RKO (cell line): ENCODE measurements at regions not wholly inside any gene's neighbourhood (a gene's known extent, or its start where the extent isn't known, plus 50 kb on each side); places are given as distances from the start of the nearest gene placed in this dataset.
A peak's percentile ranks its signal among the peaks of the same experiment; 100 is the strongest.

Experiments used
- DNase-seq: peaks from one replicate; pipeline ENCODE4 v3.0.0-alpha.2; 2016; ENCODE audit warnings: low spot score

- DNase-seq = no peak
Measured at GRCh38 chr12:62130834-62131552, 129.2 kb upstream of the USP15 start.

GRCh38 chr12:62133440-62133839, 126.8 kb upstream of the USP15 start:
- DNase-seq = no peak

- no peak for DNase-seq
Measured at GRCh38 chr12:62135553-62136200, 124.5 kb upstream of the USP15 start.

- DNase-seq = no peak
Measured at GRCh38 chr12:62136496-62136895, 123.7 kb upstream of the USP15 start.

GRCh38 chr12:62138527-62138926, 121.7 kb upstream of the USP15 start:
- no peak for DNase-seq

- DNase-seq = no peak
Measured at GRCh38 chr12:62146318-62146717, 113.9 kb upstream of the USP15 start.

- DNase-seq = no peak
Measured at GRCh38 chr12:62158013-62158412, 102.2 kb upstream of the USP15 start.

GRCh38 chr12:62158461-62159360, 101.5 kb upstream of the USP15 start:
- DNase-seq = no peak

GRCh38 chr12:62162214-62162613, 98.0 kb upstream of the USP15 start:
- no peak for DNase-seq

GRCh38 chr12:62163368-62163767, 96.8 kb upstream of the USP15 start:
- DNase-seq = no peak

- DNase-seq = no peak
Measured at GRCh38 chr12:62164036-62164435, 96.2 kb upstream of the USP15 start.

- no peak for DNase-seq
Measured at GRCh38 chr12:62166525-62166924, 93.7 kb upstream of the USP15 start.

- no peak for DNase-seq
Measured at GRCh38 chr12:62168411-62168810, 91.8 kb upstream of the USP15 start.

- no peak for DNase-seq
Measured at GRCh38 chr12:62170241-62170640, 90.0 kb upstream of the USP15 start.

GRCh38 chr12:62190689-62191490, 69.3 kb upstream of the USP15 start:
- DNase-seq = no peak

- DNase-seq = no peak
Measured at GRCh38 chr12:62191491-62192179, 68.6 kb upstream of the USP15 start.

- DNase-seq = peak; percentile 75
Measured at GRCh38 chr12:62192180-62192902, 67.9 kb upstream of the USP15 start.

GRCh38 chr12:62192903-62193250, 67.3 kb upstream of the USP15 start:
- no peak for DNase-seq

- no peak for DNase-seq
Measured at GRCh38 chr12:62194031-62194430, 66.2 kb upstream of the USP15 start.

GRCh38 chr12:62194616-62195015, 65.6 kb upstream of the USP15 start:
- DNase-seq = no peak

GRCh38 chr12:62196146-62196545, 64.1 kb upstream of the USP15 start:
- DNase-seq = no peak
